Peyer's patch (tissue), 4 donors: ENCODE measurements at regions not wholly inside any gene's neighbourhood (a gene's known extent, or its start where the extent isn't known, plus 50 kb on each side); places are given as distances from the start of the nearest gene placed in this dataset.

ENCODE experiments used
- DNase-seq, 3 donors: peaks; one replicate each; pipeline ENCODE4 v3.0.0-alpha.2; 2017 to 2019
- H3K27ac ChIP-seq, 4 donors: fragments of 200-600 bp; sonication (generic); one replicate each; pipeline ENCODE4 v1.5.1; 2016 to 2019
- H3K27me3 ChIP-seq, 2 donors: fragments of 200-600 bp; sonication (generic); one replicate each; pipeline ENCODE4 v1.5.1; 2019
- H3K36me3 ChIP-seq, 3 donors: fragments of 200-600 bp; sonication (generic); one replicate each; pipeline ENCODE4 v1.5.1; 2016 to 2019
- H3K4me1 ChIP-seq, 4 donors: fragments of 200-600 bp; sonication (generic); one replicate each; pipeline ENCODE4 v1.5.1; 2016 to 2019
- H3K4me3 ChIP-seq, 4 donors: fragments of 200-600 bp; sonication (generic); 1 replicate in 3 of 4; 2 replicates in 1 of 4; pipeline ENCODE4 v1.5.1; 2016 to 2019; ENCODE audit warnings: mild to moderate bottlenecking in 1 of 4
- H3K9me3 ChIP-seq, 4 donors: fragments of 200-600 bp; sonication (generic); one replicate each; pipeline ENCODE4 v1.5.1; 2016 to 2019; ENCODE audit warnings: mild to moderate bottlenecking in 1 of 4
- CTCF ChIP-seq, 6 experiments: fragments of 450-650 bp in 4 of 6; fragments of 200-600 bp in 2 of 6; sonication (generic) in 1 of 6; IDR thresholded peaks; one replicate each; pipeline ENCODE4 v1.5.1; 2017 to 2019; ENCODE audit warnings: antibody characterized with exemption in 6 of 6, mild to moderate bottlenecking in 3 of 6, moderate library complexity in 1 of 6
- POLR2A ChIP-seq, 2 donors: fragments of 450-650 bp; IDR thresholded peaks; one replicate each; pipeline ENCODE4 v1.5.1; 2017; ENCODE audit warnings: antibody characterized with exemption in 2 of 2, mild to moderate bottlenecking in 2 of 2, moderate library complexity in 2 of 2

- no peak for TF ChIP-seq POLR2A (IDR thresholded peaks at IDR 0.05)
- no peak for TF ChIP-seq CTCF (IDR thresholded peaks at IDR 0.05)
- peaks cover 0 to 9% (median 0%) of the 10 kb centered on the region in 4 donors for H3K9me3 ChIP-seq
- no peaks in the 10 kb centered on the region for H3K36me3 ChIP-seq
- no peaks in the 10 kb centered on the region for H3K4me1 ChIP-seq
- no peaks in the 10 kb centered on the region for H3K27me3 ChIP-seq
- no peak overlapping the region for H3K4me3 ChIP-seq
- no peak for DNase-seq
- H3K27ac ChIP-seq = no peak overlapping the region
Measured at GRCh38 chr11:37527545-37527944, 929.5 kb upstream of the RAG2 start.

- Histone ChIP-seq H3K36me3 (no peaks in the 10 kb centered on the region), H3K27me3 (no peaks in the 10 kb centered on the region), H3K4me1 (no peaks in the 10 kb centered on the region), H3K9me3 (peaks cover 0 to 9% (median 0%) of the 10 kb centered on the region in 4 donors), H3K27ac (no peak overlapping the region), H3K4me3 (no peak overlapping the region)
- DNase-seq = no peak
- TF ChIP-seq POLR2A (IDR thresholded peaks at IDR 0.05) (no peak), CTCF (IDR thresholded peaks at IDR 0.05) (peak in 3 of 6 experiments; percentile 19 to 45 (median 23))
Measured at GRCh38 chr11:37525336-37525735, 927.3 kb upstream of the RAG2 start.

GRCh38 chr11:37519781-37520180 lies 921.7 kb upstream of the RAG2 start:
- TF ChIP-seq CTCF (IDR thresholded peaks at IDR 0.05) (no peak), POLR2A (IDR thresholded peaks at IDR 0.05) (no peak)
- H3K27ac ChIP-seq = no peak overlapping the region

GRCh38 chr11:37512156-37512780 lies 914.2 kb upstream of the RAG2 start:
- H3K36me3 ChIP-seq = no peaks in the 10 kb centered on the region
- no peaks in the 10 kb centered on the region for H3K4me1 ChIP-seq
- no peak overlapping the region for H3K27ac ChIP-seq
- DNase-seq = no peak
- no peak overlapping the region for H3K4me3 ChIP-seq
- no peak for TF ChIP-seq CTCF (IDR thresholded peaks at IDR 0.05)
- no peak for TF ChIP-seq POLR2A (IDR thresholded peaks at IDR 0.05)
- peaks cover 0 to 6% (median 0%) of the 10 kb centered on the region in 4 donors for H3K9me3 ChIP-seq
- no peaks in the 10 kb centered on the region for H3K27me3 ChIP-seq

More at GRCh38 chr11:37519781-37520180, 921.7 kb upstream of the RAG2 start:
- DNase-seq = no peak
- Histone ChIP-seq H3K36me3 (no peaks in the 10 kb centered on the region), H3K27me3 (no peaks in the 10 kb centered on the region), H3K4me3 (no peak overlapping the region), H3K4me1 (no peaks in the 10 kb centered on the region), H3K9me3 (peaks cover 0 to 6% (median 0%) of the 10 kb centered on the region in 4 donors)

- Histone ChIP-seq H3K4me3 (no peak overlapping the region), H3K27me3 (no peaks in the 10 kb centered on the region), H3K36me3 (no peaks in the 10 kb centered on the region), H3K4me1 (no peaks in the 10 kb centered on the region), H3K9me3 (peaks cover 0 to 6% (median 0%) of the 10 kb centered on the region in 4 donors), H3K27ac (no peak overlapping the region)
- no peak for DNase-seq
- TF ChIP-seq CTCF (IDR thresholded peaks at IDR 0.05) (no peak), POLR2A (IDR thresholded peaks at IDR 0.05) (no peak)
Measured at GRCh38 chr11:37511425-37511933, 913.4 kb upstream of the RAG2 start.
